ENCODE measurements at regions not wholly inside any gene's neighbourhood (a gene's known extent, or its start where the extent isn't known, plus 50 kb on each side); places are given as distances from the start of the nearest gene placed in this dataset.

- WGBS (ENCODE audit: extremely low coverage, insufficient coverage, insufficient read length): no CpG with 5 or more reads among the region's 10 CpGs
- no peaks in the 10 kb centered on the region for H3K9me3 ChIP-seq (ENCODE audit: insufficient read depth, low read depth, low read length)
- H2BK120ac ChIP-seq (ENCODE audit: insufficient read depth, low read length, poor library complexity): no peak overlapping the region
- H3K79me1 ChIP-seq (ENCODE audit: low read length): no peaks in the 10 kb centered on the region
- H3K27ac ChIP-seq (ENCODE audit: low read depth, low read length): no peak overlapping the region
- H4K12ac ChIP-seq (ENCODE audit: low read depth, low read length): no peak overlapping the region
- H3K23ac ChIP-seq (ENCODE audit: low read length): no peak overlapping the region
- no peaks in the 10 kb centered on the region for H3K36me3 ChIP-seq (ENCODE audit: control insufficient read depth in 1 of 2, insufficient read depth in 2 of 2, low read length in 2 of 2)
- no peak overlapping the region for H2AK5ac ChIP-seq (ENCODE audit: low read length)
- no peak overlapping the region for H4K8ac ChIP-seq (ENCODE audit: low read depth, low read length)
- H3K14ac ChIP-seq (ENCODE audit: low read length): no peak overlapping the region
- H2BK5ac ChIP-seq (ENCODE audit: low read depth, low read length, poor library complexity): no peak overlapping the region
- H4K91ac ChIP-seq (ENCODE audit: low read depth, low read length): no peak overlapping the region
- H3K27me3 ChIP-seq (ENCODE audit: insufficient read depth, low read length): no peaks in the 10 kb centered on the region
- H3K4ac ChIP-seq (ENCODE audit: low read depth, low read length): no peak overlapping the region
- no peak overlapping the region for H3K4me2 ChIP-seq (ENCODE audit: low read length)
- no peaks in the 10 kb centered on the region for H3K4me1 ChIP-seq (ENCODE audit: control insufficient read depth in 1 of 2, insufficient read depth in 2 of 2, low read length in 2 of 2)
- no peak for DNase-seq
- H2BK12ac ChIP-seq (ENCODE audit: low read length): no peak overlapping the region
- H3K9ac ChIP-seq (ENCODE audit: low read length): no peak overlapping the region
- H3K79me2 ChIP-seq (ENCODE audit: control insufficient read depth, insufficient read depth, low read length, poor library complexity): no peaks in the 10 kb centered on the region
- no peak overlapping the region for H3K4me3 ChIP-seq (ENCODE audit: low read depth, low read length)
- H2AFZ ChIP-seq (ENCODE audit: insufficient read depth, low read length, poor library complexity): no peak overlapping the region
- no peak overlapping the region for H3K18ac ChIP-seq (ENCODE audit: low read length)
Observed at GRCh38 chr14:97485201-97485600, 688.0 kb downstream of the VRK1 start.

- H4K12ac ChIP-seq (ENCODE audit: low read depth, low read length): no peak overlapping the region
Observed at GRCh38 chr14:97486601-97487120, 689.5 kb downstream of the VRK1 start.

GRCh38 chr14:97489750-97490149, 692.6 kb downstream of the VRK1 start:
- whole genome bisulfite sequencing (ENCODE audit: extremely low coverage, insufficient coverage, insufficient read length): no CpG with 5 or more reads among the region's 10 CpGs
- DNase-seq: no peak
- H2BK5ac ChIP-seq (ENCODE audit: low read depth, low read length, poor library complexity): no peak overlapping the region
- no peak overlapping the region for H3K4me3 ChIP-seq (ENCODE audit: low read depth, low read length)
- H3K4me2 ChIP-seq (ENCODE audit: low read length): no peak overlapping the region
- H3K4ac ChIP-seq (ENCODE audit: low read depth, low read length): no peak overlapping the region
- H3K79me2 ChIP-seq (ENCODE audit: control insufficient read depth, insufficient read depth, low read length, poor library complexity): no peaks in the 10 kb centered on the region
- no peak overlapping the region for H2BK120ac ChIP-seq (ENCODE audit: insufficient read depth, low read length, poor library complexity)
- no peaks in the 10 kb centered on the region for H3K27me3 ChIP-seq (ENCODE audit: insufficient read depth, low read length)
- no peak overlapping the region for H3K27ac ChIP-seq (ENCODE audit: low read depth, low read length)
- H3K4me1 ChIP-seq (ENCODE audit: control insufficient read depth in 1 of 2, insufficient read depth in 2 of 2, low read length in 2 of 2): no peaks in the 10 kb centered on the region
- H3K79me1 ChIP-seq (ENCODE audit: low read length): no peaks in the 10 kb centered on the region
- no peak overlapping the region for H3K23ac ChIP-seq (ENCODE audit: low read length)
- H3K9ac ChIP-seq (ENCODE audit: low read length): no peak overlapping the region
- H4K91ac ChIP-seq (ENCODE audit: low read depth, low read length): no peak overlapping the region
- H2AFZ ChIP-seq (ENCODE audit: insufficient read depth, low read length, poor library complexity): no peak overlapping the region
- H4K8ac ChIP-seq (ENCODE audit: low read depth, low read length): no peak overlapping the region
- no peak overlapping the region for H2BK12ac ChIP-seq (ENCODE audit: low read length)
- H3K14ac ChIP-seq (ENCODE audit: low read length): no peak overlapping the region
- H2AK5ac ChIP-seq (ENCODE audit: low read length): no peak overlapping the region
- H3K9me3 ChIP-seq (ENCODE audit: insufficient read depth, low read depth, low read length): no peaks in the 10 kb centered on the region
- no peak overlapping the region for H4K12ac ChIP-seq (ENCODE audit: low read depth, low read length)
- H3K18ac ChIP-seq (ENCODE audit: low read length): no peak overlapping the region
- no peaks in the 10 kb centered on the region for H3K36me3 ChIP-seq (ENCODE audit: control insufficient read depth in 1 of 2, insufficient read depth in 2 of 2, low read length in 2 of 2)

More at GRCh38 chr14:97486601-97487120, 689.5 kb downstream of the VRK1 start:
- no peak for DNase-seq
- Histone ChIP-seq H4K91ac (ENCODE audit: low read depth, low read length) (no peak overlapping the region), H3K79me1 (ENCODE audit: low read length) (no peaks in the 10 kb centered on the region), H3K36me3 (ENCODE audit: control insufficient read depth in 1 of 2, insufficient read depth in 2 of 2, low read length in 2 of 2) (no peaks in the 10 kb centered on the region), H3K4me2 (ENCODE audit: low read length) (no peak overlapping the region), H3K9me3 (ENCODE audit: insufficient read depth, low read depth, low read length) (no peaks in the 10 kb centered on the region), H3K79me2 (ENCODE audit: control insufficient read depth, insufficient read depth, low read length, poor library complexity) (no peaks in the 10 kb centered on the region), H3K4me1 (ENCODE audit: control insufficient read depth in 1 of 2, insufficient read depth in 2 of 2, low read length in 2 of 2) (no peaks in the 10 kb centered on the region), H2BK120ac (ENCODE audit: insufficient read depth, low read length, poor library complexity) (no peak overlapping the region), H4K8ac (ENCODE audit: low read depth, low read length) (no peak overlapping the region), H3K18ac (ENCODE audit: low read length) (no peak overlapping the region), H2AK5ac (ENCODE audit: low read length) (no peak overlapping the region), H3K4me3 (ENCODE audit: low read depth, low read length) (no peak overlapping the region), H2BK5ac (ENCODE audit: low read depth, low read length, poor library complexity) (no peak overlapping the region), H3K23ac (ENCODE audit: low read length) (no peak overlapping the region), H3K4ac (ENCODE audit: low read depth, low read length) (no peak overlapping the region), H3K27ac (ENCODE audit: low read depth, low read length) (no peak overlapping the region), H3K9ac (ENCODE audit: low read length) (no peak overlapping the region), H3K27me3 (ENCODE audit: insufficient read depth, low read length) (no peaks in the 10 kb centered on the region), H2BK12ac (ENCODE audit: low read length) (no peak overlapping the region), H3K14ac (ENCODE audit: low read length) (no peak overlapping the region), H2AFZ (ENCODE audit: insufficient read depth, low read length, poor library complexity) (no peak overlapping the region)
- WGBS (ENCODE audit: extremely low coverage, insufficient coverage, insufficient read length): no CpG with 5 or more reads among the region's 13 CpGs

GRCh38 chr14:97490521-97491070, 693.4 kb downstream of the VRK1 start:
- WGBS (ENCODE audit: extremely low coverage, insufficient coverage, insufficient read length): no CpG with 5 or more reads among the region's 10 CpGs
- DNase-seq: no peak

More at GRCh38 chr14:97490521-97491070, 693.4 kb downstream of the VRK1 start:
- Histone ChIP-seq H3K27me3 (ENCODE audit: insufficient read depth, low read length) (no peaks in the 10 kb centered on the region), H3K14ac (ENCODE audit: low read length) (no peak overlapping the region), H3K18ac (ENCODE audit: low read length) (no peak overlapping the region), H4K91ac (ENCODE audit: low read depth, low read length) (no peak overlapping the region), H3K9me3 (ENCODE audit: insufficient read depth, low read depth, low read length) (no peaks in the 10 kb centered on the region), H3K79me2 (ENCODE audit: control insufficient read depth, insufficient read depth, low read length, poor library complexity) (no peaks in the 10 kb centered on the region), H3K27ac (ENCODE audit: low read depth, low read length) (no peak overlapping the region), H3K4me2 (ENCODE audit: low read length) (no peak overlapping the region), H3K4me3 (ENCODE audit: low read depth, low read length) (no peak overlapping the region), H2AK5ac (ENCODE audit: low read length) (no peak overlapping the region), H3K4ac (ENCODE audit: low read depth, low read length) (no peak overlapping the region), H3K4me1 (ENCODE audit: control insufficient read depth in 1 of 2, insufficient read depth in 2 of 2, low read length in 2 of 2) (no peaks in the 10 kb centered on the region), H3K9ac (ENCODE audit: low read length) (no peak overlapping the region), H2BK5ac (ENCODE audit: low read depth, low read length, poor library complexity) (no peak overlapping the region), H3K79me1 (ENCODE audit: low read length) (no peaks in the 10 kb centered on the region), H3K23ac (ENCODE audit: low read length) (no peak overlapping the region), H3K36me3 (ENCODE audit: control insufficient read depth in 1 of 2, insufficient read depth in 2 of 2, low read length in 2 of 2) (no peaks in the 10 kb centered on the region), H4K12ac (ENCODE audit: low read depth, low read length) (no peak overlapping the region), H2BK120ac (ENCODE audit: insufficient read depth, low read length, poor library complexity) (no peak overlapping the region), H4K8ac (ENCODE audit: low read depth, low read length) (no peak overlapping the region), H2BK12ac (ENCODE audit: low read length) (no peak overlapping the region), H2AFZ (ENCODE audit: insufficient read depth, low read length, poor library complexity) (no peak overlapping the region)
